Activated naive CD8-positive, alpha-beta T cell treated with anti-CD3 and anti-CD28 coated beads, Interleukin-2, amount 10 ng/mL, durations not matched to agents 7 days and 5 days (primary cell): ENCODE measurements at regions not wholly inside any gene's neighbourhood (a gene's known extent, or its start where the extent isn't known, plus 50 kb on each side); places are given as distances from the start of the nearest gene placed in this dataset.

Source experiments
- ATAC-seq: fragments of 150-1000 bp; cut with Tn5 transposase; one replicate; pipeline ENCODE4 v1.10.0; 2021; ENCODE audit warnings: low read depth, moderate library complexity
- POLR2A ChIA-PET: fragments of 350-600 bp; sonication (Branson Sonifier 250); formaldehyde crosslinking; loops from one replicate; lab custom pipeline; 2021; ENCODE audit warnings: antibody characterized with exemption; lab: Charles Lee
- DNase-seq: peaks from one replicate; pipeline ENCODE4 v3.0.0; 2021
- H3K27ac Mint-ChIP-seq: one replicate; pipeline ENCODE4 v1.8.0; 2022; ENCODE audit warnings: mild to moderate bottlenecking, mixed read lengths
- H3K27me3 Mint-ChIP-seq: one replicate; pipeline ENCODE4 v1.8.0; 2022; ENCODE audit warnings: mild to moderate bottlenecking, moderate library complexity, mixed read lengths
- H3K36me3 Mint-ChIP-seq: one replicate; pipeline ENCODE4 v1.8.0; 2021; ENCODE audit warnings: mild to moderate bottlenecking, mixed read lengths
- H3K4me1 Mint-ChIP-seq: one replicate; pipeline ENCODE4 v1.8.0; 2021; ENCODE audit warnings: mixed read lengths
- H3K4me3 Mint-ChIP-seq: one replicate; pipeline ENCODE4 v1.8.0; 2022; ENCODE audit warnings: mild to moderate bottlenecking, moderate library complexity, mixed read lengths
- H3K9me3 Mint-ChIP-seq: one replicate; pipeline ENCODE4 v1.8.0; 2021; ENCODE audit warnings: mixed read lengths

DNA sequence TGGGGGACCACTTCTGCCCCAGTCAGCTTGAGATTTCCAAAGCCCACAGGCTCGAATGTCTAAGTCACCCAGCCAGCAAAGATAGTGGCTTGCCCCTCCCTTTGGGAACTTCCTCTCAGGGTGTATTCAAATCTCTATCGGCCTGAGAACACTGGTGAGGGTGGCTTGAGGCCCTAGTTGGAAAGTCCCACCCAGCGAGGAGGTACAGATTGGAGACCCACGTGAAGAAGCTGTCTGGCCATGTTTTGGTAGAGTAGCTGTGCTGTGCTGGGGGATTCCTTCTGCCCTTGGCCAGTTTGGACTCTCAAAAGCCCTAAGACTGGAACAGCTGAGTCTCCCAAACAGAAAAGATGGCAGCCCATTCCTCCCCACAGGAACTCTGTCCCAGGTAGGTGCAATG lies 172.7 kb upstream of the RIOK2 start:
- H3K4me1 Mint-ChIP-seq, result no peaks in the 10 kb centered on the region
- no peaks in the 10 kb centered on the region for H3K36me3 Mint-ChIP-seq
- no peak overlapping the region for H3K4me3 Mint-ChIP-seq
- H3K27me3 Mint-ChIP-seq, result no peaks in the 10 kb centered on the region
- DNase-seq (no peak), ATAC-seq (no peak)
- H3K27ac Mint-ChIP-seq, result no peak overlapping the region
- H3K9me3 Mint-ChIP-seq, result peaks cover 13% of the 10 kb centered on the region
- POLR2A ChIA-PET, result no interaction called here

DNA sequence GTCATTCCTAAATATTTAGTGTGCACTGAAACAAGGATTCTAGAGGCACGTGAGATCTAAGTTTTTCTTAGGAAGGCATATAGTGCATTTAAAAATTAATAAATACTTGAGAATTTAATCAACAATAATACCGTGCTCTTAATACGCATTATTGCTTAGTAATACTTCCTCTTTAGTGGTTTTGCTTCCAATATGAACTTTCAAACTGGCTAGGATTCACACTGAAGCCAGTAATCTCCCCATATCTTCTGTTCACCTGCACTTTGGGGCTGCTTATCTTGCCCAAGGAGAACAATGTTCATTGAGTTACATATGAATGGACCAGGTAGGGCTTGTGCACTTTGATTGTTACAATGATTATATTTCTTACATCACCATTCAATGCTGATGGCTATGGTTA lies 180.5 kb upstream of the RIOK2 start:
- DNase-seq (no peak), ATAC-seq (no peak)
- no peak overlapping the region for H3K4me3 Mint-ChIP-seq
- H3K27me3 Mint-ChIP-seq, result no peaks in the 10 kb centered on the region
- no peak overlapping the region for H3K27ac Mint-ChIP-seq
- H3K9me3 Mint-ChIP-seq, result no peaks in the 10 kb centered on the region
- H3K4me1 Mint-ChIP-seq, result no peaks in the 10 kb centered on the region
- H3K36me3 Mint-ChIP-seq, result no peaks in the 10 kb centered on the region
- POLR2A ChIA-PET, result no interaction called here

DNA sequence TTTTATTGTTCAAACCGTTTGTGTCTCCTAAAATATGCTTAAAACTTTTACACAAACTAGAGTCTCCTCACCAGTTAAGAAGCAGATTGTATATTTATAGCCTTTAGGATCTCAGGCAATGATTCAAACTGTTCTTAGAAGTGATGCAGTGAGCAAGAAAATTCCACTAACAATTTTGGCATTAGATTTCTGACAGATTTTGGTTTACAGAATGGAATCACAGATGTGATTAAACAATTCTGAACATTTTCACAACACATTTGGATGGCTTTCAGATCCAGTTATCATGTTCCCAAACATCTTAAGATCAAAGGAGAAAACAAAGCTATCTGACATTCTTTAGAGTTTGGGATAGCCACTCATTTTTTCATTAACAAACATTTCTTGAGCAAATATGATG lies 181.7 kb upstream of the RIOK2 start:
- ATAC-seq (no peak), DNase-seq (no peak)
- Mint-ChIP-seq H3K4me3 (no peak overlapping the region), H3K4me1 (no peaks in the 10 kb centered on the region), H3K27me3 (no peaks in the 10 kb centered on the region), H3K36me3 (no peaks in the 10 kb centered on the region), H3K27ac (no peak overlapping the region), H3K9me3 (peaks cover under 1% of the 10 kb centered on the region)
- POLR2A ChIA-PET, result no interaction called here

DNA sequence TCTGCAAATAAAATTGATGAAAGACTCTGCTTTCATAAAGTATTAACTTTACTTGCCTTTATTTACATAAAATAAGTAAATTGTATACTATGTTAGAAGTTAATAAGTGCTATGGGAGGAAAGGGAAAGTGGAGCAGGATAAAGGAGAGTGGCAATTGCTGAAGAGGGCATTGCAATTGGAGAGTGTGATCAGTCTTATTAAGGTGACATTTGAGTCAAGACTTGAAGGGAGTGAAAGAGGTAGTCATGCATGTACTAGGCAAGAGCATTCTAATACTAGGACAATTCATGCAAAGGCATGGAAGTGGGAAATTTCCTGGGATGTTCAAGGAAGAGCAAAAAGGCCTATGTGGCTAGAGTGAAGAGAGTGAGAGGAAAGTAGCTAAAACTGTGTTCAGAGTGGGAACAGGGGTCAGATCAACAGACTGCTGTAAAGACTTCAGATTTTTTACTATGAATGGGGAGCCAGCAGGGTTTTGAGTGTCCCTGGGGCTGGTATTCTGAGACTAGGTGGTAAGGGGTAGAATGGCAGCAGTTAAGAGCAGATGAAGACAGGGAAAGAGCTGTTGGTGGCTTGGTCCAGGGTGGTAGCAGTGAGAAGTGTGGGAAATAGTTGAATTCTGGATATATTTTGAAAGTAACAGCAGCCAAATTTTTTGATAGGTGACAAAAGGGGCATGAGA lies 182.3 kb upstream of the RIOK2 start:
- DNase-seq (no peak), ATAC-seq (no peak)
- POLR2A ChIA-PET, result no interaction called here
- Mint-ChIP-seq H3K4me1 (no peaks in the 10 kb centered on the region), H3K27ac (no peak overlapping the region), H3K36me3 (no peaks in the 10 kb centered on the region), H3K9me3 (peaks cover 3% of the 10 kb centered on the region), H3K27me3 (no peaks in the 10 kb centered on the region), H3K4me3 (no peak overlapping the region)

DNA sequence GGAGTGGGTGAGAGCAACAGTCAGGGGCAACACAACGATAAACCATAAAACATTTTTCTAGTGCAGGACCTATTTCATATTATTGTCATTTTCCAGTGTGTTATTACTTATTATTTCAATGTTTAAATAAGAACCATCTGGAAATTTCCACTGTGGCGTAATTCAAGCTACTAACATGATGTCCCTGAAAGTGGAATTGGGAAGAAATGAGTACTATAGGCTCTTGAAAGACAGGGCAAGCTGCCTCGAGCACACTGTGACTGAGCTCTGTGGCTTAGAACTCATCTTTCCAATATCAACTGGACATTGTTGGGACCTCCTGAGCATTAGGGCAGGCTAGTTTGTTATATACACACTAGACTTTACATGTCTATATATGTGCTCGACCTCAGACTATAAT lies 182.9 kb upstream of the RIOK2 start:
- DNase-seq (no peak), ATAC-seq (no peak)
- POLR2A ChIA-PET, result no interaction called here
- no peak overlapping the region for H3K27ac Mint-ChIP-seq
- no peak overlapping the region for H3K4me3 Mint-ChIP-seq
- H3K27me3 Mint-ChIP-seq, result no peaks in the 10 kb centered on the region
- H3K36me3 Mint-ChIP-seq, result no peaks in the 10 kb centered on the region
- H3K9me3 Mint-ChIP-seq, result peaks cover 4% of the 10 kb centered on the region
- H3K4me1 Mint-ChIP-seq, result no peaks in the 10 kb centered on the region

DNA sequence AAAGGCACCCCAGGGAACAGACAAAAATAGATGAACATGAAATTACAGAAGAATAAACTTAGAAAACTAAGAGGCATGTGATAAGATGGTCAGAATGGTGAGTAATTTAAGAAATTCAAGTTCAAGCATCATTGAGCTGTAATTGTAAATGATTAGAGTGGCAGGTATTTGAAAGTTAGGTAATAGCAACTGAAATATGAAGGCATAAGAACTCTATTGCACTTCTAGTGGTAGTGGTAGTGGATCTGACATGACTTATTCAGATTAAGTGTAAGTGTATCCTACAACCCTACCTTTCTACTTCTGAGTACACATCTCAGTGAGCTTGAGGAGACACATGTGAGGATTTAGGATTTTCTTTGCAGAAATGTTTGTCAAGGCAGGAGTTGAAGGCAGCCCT lies 192.9 kb upstream of the RIOK2 start:
- ATAC-seq, result no peak
- no peak overlapping the region for H3K4me3 Mint-ChIP-seq
- no peak overlapping the region for H3K27ac Mint-ChIP-seq
- no peaks in the 10 kb centered on the region for H3K36me3 Mint-ChIP-seq
- POLR2A ChIA-PET, result no interaction called here
- DNase-seq, result no peak
- H3K9me3 Mint-ChIP-seq, result peaks cover 4% of the 10 kb centered on the region
- no peaks in the 10 kb centered on the region for H3K27me3 Mint-ChIP-seq
- no peaks in the 10 kb centered on the region for H3K4me1 Mint-ChIP-seq

DNA sequence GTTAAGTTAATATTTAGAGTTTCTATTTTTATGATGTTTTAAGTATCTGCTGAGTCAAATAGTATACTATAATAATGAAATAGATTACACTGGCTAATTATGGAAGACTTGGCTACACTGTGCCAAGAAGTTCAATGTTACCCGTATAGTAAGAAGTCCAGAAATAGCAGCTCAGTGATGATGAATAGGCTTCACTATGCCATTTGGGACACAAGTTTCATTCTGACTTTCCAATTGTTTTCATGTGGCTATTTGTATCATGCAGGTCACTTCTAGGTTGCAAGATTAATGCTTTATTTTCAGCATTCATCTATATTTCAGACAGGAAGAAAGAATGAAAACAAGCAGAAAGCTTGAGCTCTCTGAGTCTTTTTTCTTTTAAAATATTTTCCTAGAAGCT lies 194.5 kb upstream of the RIOK2 start:
- no peaks in the 10 kb centered on the region for H3K9me3 Mint-ChIP-seq
- DNase-seq, result no peak
- H3K27me3 Mint-ChIP-seq, result no peaks in the 10 kb centered on the region
- H3K4me3 Mint-ChIP-seq, result no peak overlapping the region
- POLR2A ChIA-PET, result no interaction called here
- no peak for ATAC-seq
- H3K27ac Mint-ChIP-seq, result no peak overlapping the region
- no peaks in the 10 kb centered on the region for H3K36me3 Mint-ChIP-seq
- H3K4me1 Mint-ChIP-seq, result no peaks in the 10 kb centered on the region

DNA sequence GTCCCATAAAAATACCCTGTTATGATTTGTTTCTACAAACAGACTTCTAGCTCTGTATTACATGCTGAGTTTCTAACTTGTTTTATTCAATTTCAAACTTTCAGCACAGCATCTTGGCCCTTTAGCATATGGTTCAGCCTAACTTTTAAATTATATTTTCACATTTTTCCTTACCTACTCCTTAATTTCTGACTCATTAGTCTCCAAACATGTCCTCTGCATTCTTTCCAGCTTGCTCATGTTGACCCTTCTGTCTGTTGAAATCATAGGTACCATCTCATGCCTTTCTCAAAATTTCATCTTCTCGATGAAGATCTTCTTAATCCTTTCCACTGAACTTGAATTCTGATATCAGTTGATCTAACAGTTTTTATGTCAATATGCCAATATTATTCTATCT lies 200.9 kb upstream of the RIOK2 start:
- Mint-ChIP-seq H3K27ac (no peak overlapping the region), H3K27me3 (no peaks in the 10 kb centered on the region)
- POLR2A ChIA-PET, result no interaction called here

DNA sequence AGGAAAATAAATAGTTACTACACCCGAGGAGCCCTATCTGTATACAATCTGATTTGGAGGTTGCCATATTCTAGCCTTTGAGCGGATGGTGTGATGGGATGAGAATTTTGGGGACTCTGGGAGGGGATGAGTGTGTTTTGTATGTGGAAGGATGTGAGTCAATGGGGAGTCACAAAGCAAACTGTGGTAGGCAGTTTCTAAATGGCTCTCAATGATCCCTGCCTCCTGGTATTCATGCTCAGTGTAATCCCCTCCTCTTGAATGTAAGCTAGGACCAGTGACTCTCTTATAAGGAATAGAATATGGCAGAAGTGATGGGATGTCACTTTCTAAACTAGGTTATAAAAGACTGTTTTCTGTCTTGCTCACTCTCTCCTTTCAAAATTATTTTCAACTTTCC lies 205.7 kb upstream of the RIOK2 start:
- Mint-ChIP-seq H3K36me3 (no peaks in the 10 kb centered on the region), H3K27ac (no peak overlapping the region), H3K4me3 (no peak overlapping the region), H3K9me3 (no peaks in the 10 kb centered on the region), H3K27me3 (no peaks in the 10 kb centered on the region), H3K4me1 (no peaks in the 10 kb centered on the region)
- DNase-seq (no peak), ATAC-seq (no peak)
- POLR2A ChIA-PET, result no interaction called here

More for the DNA sequence above, 200.9 kb upstream of the RIOK2 start:
- no peak for ATAC-seq
- Mint-ChIP-seq H3K9me3 (no peaks in the 10 kb centered on the region), H3K4me1 (no peaks in the 10 kb centered on the region), H3K36me3 (no peaks in the 10 kb centered on the region), H3K4me3 (no peak overlapping the region)
- no peak for DNase-seq

DNA sequence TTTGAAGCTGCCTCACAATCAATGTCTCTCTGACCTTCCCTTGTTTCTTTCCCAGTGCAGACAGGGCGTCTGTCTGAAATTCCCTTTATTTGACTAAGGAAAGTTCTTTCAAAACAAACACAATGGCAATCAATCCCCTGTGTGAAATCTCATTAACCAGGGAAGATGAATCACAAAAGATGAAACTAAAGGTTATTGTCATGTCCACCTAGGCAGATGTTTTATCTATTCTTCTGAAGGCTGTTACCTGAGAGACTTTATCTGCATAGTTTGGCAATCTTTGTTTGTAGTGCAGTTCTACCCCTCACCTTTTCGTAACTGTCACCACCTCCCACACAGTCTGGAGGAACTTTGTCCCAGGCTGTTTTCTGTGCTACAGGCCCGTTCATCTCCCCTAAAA lies 217.5 kb upstream of the RIOK2 start:
- no peaks in the 10 kb centered on the region for H3K4me1 Mint-ChIP-seq
- POLR2A ChIA-PET, result no interaction called here
- no peak overlapping the region for H3K4me3 Mint-ChIP-seq
- no peaks in the 10 kb centered on the region for H3K36me3 Mint-ChIP-seq
- H3K27me3 Mint-ChIP-seq, result peaks cover 4% of the 10 kb centered on the region
- ATAC-seq (no peak), DNase-seq (no peak)
- no peaks in the 10 kb centered on the region for H3K9me3 Mint-ChIP-seq
- no peak overlapping the region for H3K27ac Mint-ChIP-seq

DNA sequence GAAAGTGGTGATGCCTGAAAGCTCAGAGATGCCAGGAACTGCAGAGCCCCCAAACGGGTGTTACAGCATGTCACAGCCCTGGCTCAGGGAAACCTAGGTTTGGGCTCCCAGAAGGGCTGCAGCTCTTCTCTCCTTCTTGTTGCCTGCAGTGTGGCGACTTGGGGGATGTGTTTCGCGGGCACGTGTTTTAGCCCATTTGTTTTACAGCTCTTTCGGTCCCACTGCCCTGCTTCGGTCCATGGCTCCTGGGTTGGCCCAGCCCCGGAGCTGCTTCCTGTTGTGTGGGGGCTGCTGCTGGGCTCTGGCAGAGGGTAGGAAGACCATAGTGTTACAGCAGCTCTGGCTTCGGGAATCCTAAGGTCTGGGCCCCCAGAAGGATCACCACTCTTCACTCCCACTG lies 222.9 kb upstream of the RIOK2 start:
- Mint-ChIP-seq H3K4me3 (no peak overlapping the region), H3K27me3 (peaks cover 2% of the 10 kb centered on the region)

DNA sequence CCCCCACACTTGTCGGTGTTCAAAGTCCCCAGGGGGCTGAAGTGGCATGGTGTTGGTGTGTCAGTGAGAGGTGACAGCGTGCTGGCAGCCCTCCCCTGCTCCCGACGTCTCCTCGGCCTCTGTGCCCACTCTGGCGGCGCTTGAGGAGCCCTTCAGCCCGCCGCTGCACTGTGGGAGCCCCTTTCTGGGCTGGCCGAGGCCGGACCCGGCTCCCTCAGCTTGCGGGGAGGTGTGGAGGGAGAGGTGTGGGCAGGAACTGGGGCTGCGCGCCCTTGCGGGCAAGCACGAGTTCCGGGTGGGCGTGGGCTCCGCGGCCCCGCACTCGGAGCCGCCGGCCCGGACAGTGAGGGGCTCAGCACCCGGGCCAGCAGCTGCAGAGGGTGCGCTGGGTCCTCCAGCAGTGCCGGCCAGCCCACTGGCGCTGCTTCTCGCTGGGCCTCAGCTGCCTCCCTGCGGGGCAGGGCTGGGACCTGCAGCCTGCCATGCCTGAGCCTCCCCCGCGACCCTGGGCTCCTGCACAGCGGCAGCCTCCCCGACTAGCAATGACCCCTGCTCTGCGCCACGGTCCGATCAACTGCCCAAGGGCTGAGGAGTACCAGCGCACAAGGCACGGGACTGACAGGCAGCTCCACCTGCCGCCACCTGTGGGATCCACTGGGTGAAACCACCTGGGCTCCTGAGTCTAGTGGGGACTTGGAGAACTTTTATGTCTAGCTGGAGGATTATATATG lies 224.1 kb upstream of the RIOK2 start:
- no peaks in the 10 kb centered on the region for H3K4me1 Mint-ChIP-seq
- H3K27ac Mint-ChIP-seq, result no peak overlapping the region
- H3K36me3 Mint-ChIP-seq, result no peaks in the 10 kb centered on the region
- no peaks in the 10 kb centered on the region for H3K9me3 Mint-ChIP-seq
- H3K27me3 Mint-ChIP-seq, result peaks cover 2% of the 10 kb centered on the region
- ATAC-seq (no peak), DNase-seq (no peak)
- POLR2A ChIA-PET, result no interaction called here
- no peak overlapping the region for H3K4me3 Mint-ChIP-seq

More for the DNA sequence above, 222.9 kb upstream of the RIOK2 start:
- Mint-ChIP-seq H3K4me1 (no peaks in the 10 kb centered on the region), H3K9me3 (no peaks in the 10 kb centered on the region), H3K36me3 (no peaks in the 10 kb centered on the region), H3K27ac (no peak overlapping the region)
- POLR2A ChIA-PET, result no interaction called here
- DNase-seq, result no peak
- ATAC-seq, result no peak

DNA sequence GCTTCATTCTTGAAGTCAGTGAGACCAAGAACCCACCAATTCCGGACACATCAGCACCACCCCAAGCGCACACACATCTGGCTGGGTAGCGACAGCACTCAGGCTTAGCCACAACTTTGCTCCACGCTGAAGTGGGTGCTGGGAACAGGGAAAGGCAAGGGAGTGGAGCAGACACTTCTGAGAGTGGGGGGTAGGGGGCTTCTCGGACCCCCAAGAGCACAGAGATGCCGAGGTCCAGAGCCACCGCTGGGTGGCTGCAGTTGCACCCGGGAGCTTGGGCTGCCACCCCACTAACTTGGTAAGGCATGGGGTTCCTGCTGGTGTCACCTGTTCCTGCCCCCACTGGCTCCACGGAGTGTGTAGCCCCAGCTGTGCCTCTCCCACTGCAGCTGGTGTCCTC lies 225.3 kb upstream of the RIOK2 start:
- DNase-seq (no peak), ATAC-seq (no peak)
- Mint-ChIP-seq H3K4me1 (no peaks in the 10 kb centered on the region), H3K27me3 (peaks cover 2% of the 10 kb centered on the region), H3K9me3 (no peaks in the 10 kb centered on the region), H3K4me3 (no peak overlapping the region), H3K36me3 (no peaks in the 10 kb centered on the region), H3K27ac (no peak overlapping the region)
- POLR2A ChIA-PET, result no interaction called here

DNA sequence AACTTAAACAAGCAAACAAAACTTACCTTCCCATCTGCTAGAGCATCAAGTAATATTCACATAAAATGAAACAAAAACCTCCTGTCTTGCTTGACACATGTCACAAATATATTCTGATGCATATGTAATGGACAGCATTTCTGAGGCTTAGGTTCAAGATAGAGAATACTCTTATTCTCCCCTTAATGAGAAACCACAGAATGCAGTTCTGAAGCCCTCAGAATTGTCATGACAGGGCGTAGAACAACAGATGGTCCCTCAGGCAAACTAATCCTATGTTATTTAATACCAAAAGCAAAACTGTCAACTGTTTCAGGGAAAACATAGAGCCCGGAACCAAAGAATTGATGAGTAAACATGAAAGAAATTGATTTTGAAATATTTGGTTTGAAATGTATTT lies 229.9 kb upstream of the RIOK2 start:
- ATAC-seq, result no peak
- Mint-ChIP-seq H3K27ac (no peak overlapping the region), H3K36me3 (no peaks in the 10 kb centered on the region)

More for the DNA sequence above, 229.9 kb upstream of the RIOK2 start:
- Mint-ChIP-seq H3K27me3 (peaks cover 8% of the 10 kb centered on the region), H3K4me1 (no peaks in the 10 kb centered on the region), H3K9me3 (no peaks in the 10 kb centered on the region), H3K4me3 (no peak overlapping the region)
- POLR2A ChIA-PET, result no interaction called here
- DNase-seq, result no peak
